PFSK-1 (cell line): ENCODE measurements at regions not wholly inside any gene's neighbourhood (a gene's known extent, or its start where the extent isn't known, plus 50 kb on each side); places are given as distances from the start of the nearest gene placed in this dataset.

Experiments
- POLR2AphosphoS5 ChIP-seq: IDR thresholded peaks from 2 replicates; pipeline ENCODE4 v1.6.1; 2012; ENCODE audit warnings: low read depth, mild to moderate bottlenecking, control low read depth, low read length, moderate library complexity
- SIN3A ChIP-seq: IDR thresholded peaks from 2 replicates; pipeline ENCODE4 v1.6.1; 2012; ENCODE audit warnings: mild to moderate bottlenecking, low read length, moderate library complexity, borderline replicate concordance; ENCODE audit not compliant: insufficient read depth
- TAF1 ChIP-seq: IDR thresholded peaks from 2 replicates; pipeline ENCODE4 v1.6.1; 2012; ENCODE audit warnings: low read length, control low read depth, borderline replicate concordance; ENCODE audit not compliant: insufficient read depth
- TF ChIP-seq, protein P1 (sequence below), 2 experiments: IDR thresholded peaks; 2 replicates each; pipeline versions ENCODE4 v1.6.1 to v1.8.0; 2011 to 2012; ENCODE audit warnings: low read depth in 2 of 2, low read length in 2 of 2, control low read depth in 1 of 2, inconsistent platforms in 1 of 2, mild to moderate bottlenecking in 1 of 2, moderate library complexity in 1 of 2; ENCODE audit not compliant: insufficient read depth in 1 of 2

DNA sequence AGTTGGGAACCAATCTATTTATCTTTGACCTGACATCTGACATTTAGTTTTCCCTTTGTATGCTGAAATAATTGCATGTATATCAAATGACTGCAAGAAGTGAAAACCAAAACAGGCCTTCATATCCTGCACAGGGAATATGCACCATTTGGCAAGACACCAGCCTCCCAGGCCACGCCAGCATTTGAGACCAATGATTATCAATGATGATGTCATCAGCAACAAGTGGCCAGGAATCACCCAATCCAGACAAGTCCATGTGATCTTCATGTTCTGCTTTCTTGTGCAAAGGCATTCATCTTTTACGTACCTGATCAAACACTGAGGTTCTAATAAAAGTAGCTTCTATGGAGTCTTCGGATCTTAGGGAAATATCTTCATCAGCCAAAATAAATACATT, 107.4 kb upstream of the TENT5A start:
- no peak for TF ChIP-seq TAF1
- TF ChIP-seq POLR2AphosphoS5 = no peak
- TF ChIP-seq, protein P1, sequence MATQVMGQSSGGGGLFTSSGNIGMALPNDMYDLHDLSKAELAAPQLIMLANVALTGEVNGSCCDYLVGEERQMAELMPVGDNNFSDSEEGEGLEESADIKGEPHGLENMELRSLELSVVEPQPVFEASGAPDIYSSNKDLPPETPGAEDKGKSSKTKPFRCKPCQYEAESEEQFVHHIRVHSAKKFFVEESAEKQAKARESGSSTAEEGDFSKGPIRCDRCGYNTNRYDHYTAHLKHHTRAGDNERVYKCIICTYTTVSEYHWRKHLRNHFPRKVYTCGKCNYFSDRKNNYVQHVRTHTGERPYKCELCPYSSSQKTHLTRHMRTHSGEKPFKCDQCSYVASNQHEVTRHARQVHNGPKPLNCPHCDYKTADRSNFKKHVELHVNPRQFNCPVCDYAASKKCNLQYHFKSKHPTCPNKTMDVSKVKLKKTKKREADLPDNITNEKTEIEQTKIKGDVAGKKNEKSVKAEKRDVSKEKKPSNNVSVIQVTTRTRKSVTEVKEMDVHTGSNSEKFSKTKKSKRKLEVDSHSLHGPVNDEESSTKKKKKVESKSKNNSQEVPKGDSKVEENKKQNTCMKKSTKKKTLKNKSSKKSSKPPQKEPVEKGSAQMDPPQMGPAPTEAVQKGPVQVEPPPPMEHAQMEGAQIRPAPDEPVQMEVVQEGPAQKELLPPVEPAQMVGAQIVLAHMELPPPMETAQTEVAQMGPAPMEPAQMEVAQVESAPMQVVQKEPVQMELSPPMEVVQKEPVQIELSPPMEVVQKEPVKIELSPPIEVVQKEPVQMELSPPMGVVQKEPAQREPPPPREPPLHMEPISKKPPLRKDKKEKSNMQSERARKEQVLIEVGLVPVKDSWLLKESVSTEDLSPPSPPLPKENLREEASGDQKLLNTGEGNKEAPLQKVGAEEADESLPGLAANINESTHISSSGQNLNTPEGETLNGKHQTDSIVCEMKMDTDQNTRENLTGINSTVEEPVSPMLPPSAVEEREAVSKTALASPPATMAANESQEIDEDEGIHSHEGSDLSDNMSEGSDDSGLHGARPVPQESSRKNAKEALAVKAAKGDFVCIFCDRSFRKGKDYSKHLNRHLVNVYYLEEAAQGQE (IDR thresholded peaks at IDR 0.05; ENCODE audit: insufficient read depth in 1 of 2, low read depth in 2 of 2, low read length in 2 of 2) = no peak
- no peak for TF ChIP-seq SIN3A
